Immature natural killer cell (primary cell): ENCODE measurements at regions not wholly inside any gene's neighbourhood (a gene's known extent, or its start where the extent isn't known, plus 50 kb on each side); places are given as distances from the start of the nearest gene placed in this dataset.
"Not testable (repeated sequence)": the region's sequence is repeated elsewhere in the genome, so short reads cannot be mapped to it uniquely, and the experiment has no call there.

Experiments used
- DNase-seq, 3 donors: peaks; one replicate each; pipeline ENCODE4 v3.0.0; 2022; ENCODE audit warnings: mixed read lengths in 1 of 3
- H3K27ac Mint-ChIP-seq, 6 donors: one replicate each; pipeline ENCODE4 v1.8.0; 2020; ENCODE audit warnings: mixed read lengths in 6 of 6, mild to moderate bottlenecking in 5 of 6, inconsistent platforms in 4 of 6, moderate library complexity in 3 of 6
- H3K27me3 Mint-ChIP-seq, 3 donors: one replicate each; pipeline ENCODE4 v1.8.0; 2020 to 2021; ENCODE audit warnings: low read depth in 3 of 3, mild to moderate bottlenecking in 3 of 3, mixed read lengths in 3 of 3, moderate library complexity in 3 of 3, inconsistent platforms in 1 of 3
- H3K36me3 Mint-ChIP-seq, 3 donors: one replicate each; pipeline ENCODE4 v1.8.0; 2020; ENCODE audit warnings: mixed read lengths in 3 of 3, inconsistent platforms in 2 of 3, mild to moderate bottlenecking in 2 of 3
- H3K4me1 Mint-ChIP-seq, 2 donors: one replicate each; pipeline ENCODE4 v1.8.0; 2020; ENCODE audit warnings: inconsistent platforms in 2 of 2, mild to moderate bottlenecking in 2 of 2, mixed read lengths in 2 of 2, moderate library complexity in 1 of 2
- H3K4me3 Mint-ChIP-seq, 5 donors: one replicate each; pipeline ENCODE4 v1.8.0; 2020; ENCODE audit warnings: mild to moderate bottlenecking in 5 of 5, mixed read lengths in 5 of 5, inconsistent platforms in 3 of 5, moderate library complexity in 3 of 5
- H3K9me3 Mint-ChIP-seq, 6 donors: one replicate each; pipeline ENCODE4 v1.8.0; 2020; ENCODE audit warnings: mild to moderate bottlenecking in 6 of 6, mixed read lengths in 6 of 6, inconsistent platforms in 4 of 6, moderate library complexity in 3 of 6

DNA sequence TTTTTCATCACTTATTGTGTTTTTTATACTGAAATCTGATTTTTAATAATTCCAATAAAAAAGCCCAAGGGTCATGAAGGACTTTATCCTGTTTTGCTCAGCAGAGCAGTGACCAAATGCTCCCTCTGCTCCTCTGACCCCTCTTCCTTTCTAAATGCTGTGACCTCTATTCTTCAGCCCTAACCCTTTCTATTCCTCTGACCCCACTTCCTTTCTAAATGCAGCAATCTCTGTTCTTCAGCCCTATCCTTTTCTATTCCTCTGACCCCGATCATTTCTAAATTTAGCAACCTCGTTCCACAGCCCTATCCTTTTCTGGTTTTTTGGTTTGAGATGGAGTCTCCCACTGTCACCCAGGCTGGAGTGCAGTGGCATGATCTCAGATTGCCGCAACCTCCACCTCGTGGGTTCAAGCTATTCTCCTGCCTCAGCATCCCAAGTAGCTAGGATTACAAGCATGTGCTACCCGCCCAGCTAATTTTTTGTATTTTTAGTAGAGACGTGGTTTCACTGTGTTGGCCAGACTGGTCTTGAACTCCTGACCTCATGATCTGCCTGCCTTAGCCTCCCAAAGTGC is 581.4 kb upstream of the DEFB115 start:
- not testable (repeated sequence) for H3K27ac Mint-ChIP-seq, H3K4me3 Mint-ChIP-seq, H3K4me1 Mint-ChIP-seq, H3K36me3 Mint-ChIP-seq, DNase-seq, H3K27me3 Mint-ChIP-seq
- H3K9me3 Mint-ChIP-seq, result peaks cover 2 to 48% (median 19%) of the 10 kb centered on the region in 6 donors

DNA sequence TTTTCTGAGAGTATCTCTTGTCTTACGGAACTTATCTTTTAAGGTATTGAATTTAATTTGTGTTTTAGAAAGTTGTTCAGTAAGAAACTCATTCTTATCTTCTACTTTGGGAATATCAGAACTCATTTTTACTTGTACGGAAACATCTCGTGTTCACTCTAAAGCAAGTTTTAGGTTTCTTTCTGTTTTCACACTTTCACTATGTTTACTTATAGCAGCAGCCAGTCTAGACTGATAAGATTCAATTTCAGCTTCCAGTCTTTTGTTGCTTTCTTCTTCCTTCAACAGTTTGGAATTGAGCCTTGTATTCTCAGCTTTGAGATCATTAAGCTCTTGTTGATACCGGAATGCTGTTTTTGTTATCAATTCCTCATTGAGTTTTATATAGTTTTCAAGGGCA is 575.2 kb upstream of the DEFB115 start:
- H3K4me1 Mint-ChIP-seq, H3K4me3 Mint-ChIP-seq, H3K36me3 Mint-ChIP-seq, H3K27ac Mint-ChIP-seq, H3K27me3 Mint-ChIP-seq, DNase-seq: not testable (repeated sequence)
- H3K9me3 Mint-ChIP-seq, result peaks cover 3 to 16% (median 7%) of the 10 kb centered on the region in 6 donors

DNA sequence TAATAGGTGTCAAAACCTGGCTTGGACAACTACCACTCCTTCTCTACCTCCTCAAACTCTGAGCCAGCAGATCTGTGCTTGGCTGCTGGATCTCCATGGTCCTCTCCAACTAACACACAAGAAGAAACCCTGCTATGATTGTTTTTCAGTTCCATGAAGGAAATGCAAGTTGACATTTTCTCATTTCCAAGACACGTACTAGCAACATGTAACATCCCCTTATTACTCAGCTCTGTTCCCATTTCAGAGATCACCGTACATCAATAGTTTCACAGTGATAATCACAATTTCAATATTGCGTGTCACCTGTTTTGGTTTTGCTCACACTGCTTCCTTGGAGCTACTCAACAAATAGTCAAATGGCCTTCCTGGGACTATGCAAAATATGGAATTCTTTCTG is 544.6 kb upstream of the DEFB115 start:
- not testable (repeated sequence) for H3K4me3 Mint-ChIP-seq, H3K36me3 Mint-ChIP-seq, H3K27me3 Mint-ChIP-seq, H3K27ac Mint-ChIP-seq, H3K4me1 Mint-ChIP-seq, DNase-seq
- peaks cover 0 to 20% (median 5%) of the 10 kb centered on the region in 6 donors for H3K9me3 Mint-ChIP-seq

DNA sequence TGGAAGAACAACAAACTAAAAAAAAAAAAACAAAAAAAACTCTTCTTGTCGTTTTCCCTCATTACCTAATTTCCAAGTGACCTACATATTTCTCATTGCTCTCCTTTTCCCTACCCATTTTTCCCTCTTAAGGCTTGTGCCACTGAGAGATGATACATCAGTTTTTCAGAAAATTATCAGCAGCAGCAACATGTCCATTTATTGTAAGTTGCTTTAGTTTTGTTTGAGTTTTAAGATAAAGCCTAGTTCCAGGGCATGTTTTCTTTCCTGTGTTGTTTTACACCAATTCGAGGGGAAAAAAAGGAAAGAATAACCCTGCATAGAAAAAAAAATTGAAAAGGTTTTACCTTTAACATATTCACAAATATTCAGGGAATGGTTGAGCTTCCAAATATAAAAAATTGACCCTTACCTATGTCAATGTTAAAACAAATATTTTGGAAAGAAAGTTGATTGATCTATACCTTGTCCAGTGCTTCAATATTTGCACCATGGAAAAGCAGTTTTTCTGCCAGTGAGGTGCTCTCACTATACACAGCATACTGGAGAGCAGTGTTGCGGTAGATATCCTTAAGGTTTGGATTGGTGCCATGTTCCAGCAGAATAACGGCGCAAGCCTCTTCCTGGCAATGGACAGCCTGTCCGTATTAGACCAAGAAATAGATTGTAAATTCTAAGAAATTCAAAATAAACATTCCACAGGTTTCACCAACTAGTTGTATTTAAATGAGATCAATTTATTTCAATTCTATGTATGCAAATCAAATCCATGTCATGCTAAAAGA is 537.9 kb upstream of the DEFB115 start:
- DNase-seq, H3K36me3 Mint-ChIP-seq, H3K27me3 Mint-ChIP-seq, H3K27ac Mint-ChIP-seq, H3K4me1 Mint-ChIP-seq, H3K4me3 Mint-ChIP-seq: not testable (repeated sequence)
- peaks cover 2 to 17% (median 7%) of the 10 kb centered on the region in 6 donors for H3K9me3 Mint-ChIP-seq

DNA sequence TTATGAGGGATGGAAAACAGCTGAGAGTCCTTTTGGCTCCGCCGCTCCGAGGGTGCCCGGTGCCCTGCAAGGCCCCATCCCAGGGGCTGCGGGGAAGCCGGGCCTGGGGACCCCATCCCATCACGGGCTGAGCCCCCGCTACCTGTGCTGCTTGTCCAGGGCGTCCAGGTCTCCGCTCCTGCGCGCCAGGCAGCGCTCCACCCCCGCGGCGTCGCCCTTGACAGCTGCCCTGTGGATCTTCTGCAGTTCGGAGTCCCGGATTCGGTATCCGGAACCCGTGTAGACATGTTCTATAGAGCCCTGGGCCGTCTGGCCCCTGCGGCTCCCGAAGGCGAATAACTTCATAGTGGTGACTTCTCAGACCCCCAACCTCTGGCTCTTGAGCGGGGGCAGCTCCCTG is 534.0 kb upstream of the DEFB115 start:
- not testable (repeated sequence) for H3K27me3 Mint-ChIP-seq, H3K27ac Mint-ChIP-seq, H3K4me1 Mint-ChIP-seq, DNase-seq, H3K36me3 Mint-ChIP-seq
- Mint-ChIP-seq H3K9me3 (peaks cover 0 to 16% (median 7%) of the 10 kb centered on the region in 6 donors), H3K4me3 (peak overlapping the region in 3 of 5 donors; percentile 36 to 70 (median 68))

DNA sequence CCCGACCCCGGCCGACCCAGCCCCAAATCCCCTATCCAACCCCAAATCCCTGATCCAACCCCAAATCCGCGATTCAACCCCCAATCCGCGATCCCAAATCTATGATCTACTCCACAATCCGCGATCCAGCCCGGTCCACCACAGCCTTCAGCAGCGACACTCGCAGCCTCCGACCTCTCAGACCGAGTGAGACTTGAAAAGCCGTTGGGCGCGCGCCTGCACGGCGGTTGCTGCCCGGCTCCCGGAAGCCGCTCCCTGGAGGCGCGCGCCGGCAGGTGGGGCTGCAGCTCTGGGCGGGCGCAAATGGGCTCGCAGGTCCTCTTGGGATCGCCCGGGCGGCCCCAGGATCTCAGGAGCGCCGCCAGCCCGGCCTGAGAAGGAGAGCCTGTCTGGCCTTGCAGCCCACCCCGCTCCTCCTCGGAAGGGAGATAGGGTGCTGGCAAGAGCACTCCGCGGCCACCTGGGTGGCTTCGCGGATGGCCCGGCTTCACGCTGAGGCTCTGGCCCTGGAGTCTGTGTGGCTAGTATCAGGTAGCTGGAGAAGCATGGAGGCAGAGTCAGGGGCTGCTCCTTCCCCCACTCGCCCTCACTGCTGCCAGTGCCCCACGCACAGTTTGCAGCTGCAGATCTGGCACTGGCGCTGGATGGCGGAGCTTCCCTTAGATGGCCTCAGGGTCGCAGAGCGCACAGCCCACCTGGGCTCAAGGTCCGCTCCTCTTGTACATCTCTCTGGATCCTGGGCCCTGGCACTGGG is 533.4 kb upstream of the DEFB115 start:
- DNase-seq, H3K27me3 Mint-ChIP-seq, H3K4me1 Mint-ChIP-seq, H3K36me3 Mint-ChIP-seq, H3K27ac Mint-ChIP-seq: not testable (repeated sequence)
- Mint-ChIP-seq H3K4me3 (peak overlapping the region in 3 of 5 donors; percentile 36 to 70 (median 68)), H3K9me3 (peaks cover 0 to 15% (median 7%) of the 10 kb centered on the region in 6 donors)

DNA sequence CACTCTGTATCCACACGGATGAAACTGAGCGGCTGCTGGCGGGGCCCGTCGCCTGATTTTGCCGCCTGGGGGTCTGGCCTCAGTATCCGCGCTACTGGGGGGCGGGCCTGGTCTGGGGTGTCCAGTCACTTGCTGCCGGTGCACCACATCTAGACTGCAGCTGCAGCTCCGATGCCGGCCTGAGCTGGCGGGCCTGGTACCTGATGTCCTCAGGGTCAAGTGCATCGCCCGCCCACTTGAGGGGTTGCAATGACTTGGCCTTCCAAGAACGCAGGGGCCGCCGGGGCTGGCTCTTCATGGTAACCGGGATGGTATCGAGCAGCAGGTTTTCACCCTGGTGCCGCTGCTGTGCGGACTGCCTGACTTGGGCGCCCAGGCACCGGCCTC is 532.8 kb upstream of the DEFB115 start:
- not testable (repeated sequence) for H3K27me3 Mint-ChIP-seq, DNase-seq, H3K27ac Mint-ChIP-seq, H3K4me3 Mint-ChIP-seq, H3K4me1 Mint-ChIP-seq, H3K9me3 Mint-ChIP-seq, H3K36me3 Mint-ChIP-seq

DNA sequence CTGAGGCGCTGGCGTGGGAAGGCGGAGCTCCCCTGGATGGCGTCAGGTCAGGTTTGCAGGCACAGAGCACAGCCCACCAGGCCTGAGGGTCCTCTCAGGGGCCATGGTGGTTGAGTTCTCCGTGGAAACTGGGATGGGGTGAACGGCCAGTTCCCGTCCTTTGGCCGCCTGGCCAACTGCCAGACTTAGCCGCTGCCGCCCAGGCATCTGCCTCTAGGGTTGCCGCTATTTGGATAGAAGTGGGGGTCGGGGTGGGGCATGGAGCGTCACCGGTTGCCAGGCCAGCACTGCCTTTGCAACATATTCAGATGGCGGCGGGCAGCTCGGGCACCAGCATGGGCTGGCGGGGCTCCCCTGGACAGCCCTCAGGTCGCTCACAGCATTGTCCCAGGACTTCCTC is 532.3 kb upstream of the DEFB115 start:
- H3K36me3 Mint-ChIP-seq, H3K4me1 Mint-ChIP-seq, H3K4me3 Mint-ChIP-seq, DNase-seq, H3K27ac Mint-ChIP-seq, H3K27me3 Mint-ChIP-seq: not testable (repeated sequence)
- peaks cover 0 to 13% (median 4%) of the 10 kb centered on the region in 6 donors for H3K9me3 Mint-ChIP-seq

DNA sequence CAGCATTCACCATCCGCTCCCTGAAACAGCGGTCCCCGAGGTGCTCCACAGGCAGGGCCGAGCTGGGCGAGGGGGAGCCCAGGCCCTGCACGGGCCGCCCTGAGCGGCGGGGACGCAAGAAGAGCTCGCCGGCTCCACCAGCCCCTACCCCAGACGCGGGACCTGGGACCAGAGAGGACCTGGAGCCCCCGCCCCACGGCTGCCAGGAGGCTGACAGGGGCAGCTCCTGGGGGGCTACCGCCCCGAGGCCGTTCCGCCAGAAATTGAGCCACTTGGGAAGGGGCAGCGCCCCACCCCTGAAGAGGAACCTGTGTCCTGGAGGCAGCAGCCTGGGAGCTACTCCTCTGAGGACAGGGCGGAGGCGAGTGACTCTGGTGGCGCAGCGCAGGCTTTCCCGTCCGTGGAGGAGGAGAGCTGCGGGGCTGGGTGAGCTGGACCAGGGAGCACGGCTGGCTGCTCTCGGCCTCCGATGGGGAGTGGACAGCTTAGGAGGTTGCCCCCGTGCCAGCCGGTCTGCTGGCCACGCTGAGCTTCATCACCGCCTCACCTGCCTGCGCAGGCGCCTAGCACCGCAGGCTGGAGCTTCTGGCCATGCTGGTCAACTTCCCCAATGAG is 529.1 kb upstream of the DEFB115 start:
- not testable (repeated sequence) for H3K27ac Mint-ChIP-seq, H3K36me3 Mint-ChIP-seq, H3K4me3 Mint-ChIP-seq, DNase-seq, H3K4me1 Mint-ChIP-seq, H3K27me3 Mint-ChIP-seq
- peaks cover 1 to 23% (median 13%) of the 10 kb centered on the region in 6 donors for H3K9me3 Mint-ChIP-seq
